ENCODE measurements at regions not wholly inside any gene's neighbourhood (a gene's known extent, or its start where the extent isn't known, plus 50 kb on each side); places are given as distances from the start of the nearest gene placed in this dataset.
"Not testable (repeated sequence)": the region's sequence is repeated elsewhere in the genome, so short reads cannot be mapped to it uniquely, and the experiment has no call there.

DNA sequence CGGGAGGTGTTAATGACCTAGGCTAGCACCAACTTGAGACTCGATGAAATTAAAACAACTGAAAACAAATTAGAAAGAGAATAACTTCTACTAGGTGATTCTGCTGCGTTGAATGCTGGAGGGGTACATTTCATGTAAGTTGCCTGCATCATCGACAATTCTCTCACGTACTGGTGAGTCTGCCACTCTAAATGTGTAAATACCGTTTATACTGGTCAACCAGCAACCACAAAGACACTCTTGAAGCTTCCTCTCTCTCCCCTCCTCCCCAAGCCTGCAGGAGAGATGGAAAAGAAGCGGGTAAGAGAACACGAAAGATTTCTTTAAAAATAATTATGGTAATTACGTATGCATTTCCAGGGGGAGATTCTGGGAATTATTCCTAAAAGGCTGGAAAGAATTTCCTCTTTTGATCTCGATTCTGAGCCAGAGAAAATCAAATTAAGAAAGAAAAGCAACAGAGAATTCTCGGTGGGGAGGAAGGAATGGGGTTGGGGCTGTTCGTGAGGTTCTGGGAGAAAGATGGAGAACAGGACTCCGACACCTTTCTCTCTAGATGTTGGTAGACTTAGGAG, 68.6 kb upstream of the MRTFB start:
- no peak for DNase-seq

DNA sequence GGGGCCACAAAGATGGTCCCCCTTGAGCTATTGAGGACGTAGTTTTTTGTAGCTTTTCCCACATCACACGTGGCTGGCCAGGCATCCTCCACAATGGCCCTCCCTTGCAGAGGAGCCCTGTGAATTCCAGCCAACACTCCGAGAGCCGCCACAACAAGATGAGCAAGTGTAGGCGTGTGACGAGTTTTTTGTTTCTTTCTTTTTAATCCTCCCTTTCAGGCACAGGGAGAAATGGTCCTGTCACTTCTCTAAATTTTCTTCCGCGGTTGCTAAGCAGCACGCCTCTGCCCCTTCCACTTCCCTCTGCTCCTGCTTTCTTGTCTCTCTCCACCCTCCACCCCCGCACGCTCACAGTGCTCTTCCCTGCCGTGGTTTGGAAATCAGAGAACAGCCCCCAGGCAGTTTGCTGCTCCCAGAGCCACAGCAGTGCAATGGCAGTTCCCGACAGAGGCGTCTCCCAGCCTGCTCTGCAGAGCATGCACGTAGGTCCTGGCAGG, 68.0 kb upstream of the MRTFB start:
- no peak for DNase-seq

DNA sequence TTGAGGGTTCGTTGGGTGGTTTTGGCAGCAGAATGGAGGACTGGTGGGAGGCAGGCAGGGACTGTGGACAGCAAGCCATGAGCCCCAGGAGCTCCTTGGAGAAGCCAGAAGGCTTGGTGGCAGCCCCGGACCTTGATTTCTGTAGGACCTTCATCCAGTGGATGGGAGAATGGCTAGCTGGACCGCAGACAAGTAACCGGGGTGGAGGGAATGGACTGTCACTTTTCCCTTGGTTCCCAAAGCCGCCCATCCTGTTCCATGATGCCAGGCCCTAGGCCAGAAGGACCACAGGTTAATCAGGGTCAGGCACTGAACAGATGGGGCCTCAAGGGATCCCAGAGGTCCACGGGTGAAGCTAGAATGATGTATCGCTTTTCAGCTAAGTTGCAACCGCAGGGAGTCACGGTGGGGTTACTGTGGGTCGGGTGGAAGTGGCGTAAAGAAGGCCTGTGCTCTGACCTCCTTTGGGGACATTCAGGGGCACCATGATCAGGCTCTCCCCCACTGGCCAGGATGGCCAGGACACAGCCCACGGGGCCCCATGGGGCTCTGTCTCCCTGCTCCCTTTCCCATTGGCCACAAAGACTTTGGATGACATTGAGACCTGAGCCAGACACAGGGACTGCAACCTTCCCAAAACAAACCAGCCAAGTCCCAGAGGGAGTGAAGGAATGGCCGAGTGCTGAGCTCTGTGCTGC, 66.9 kb upstream of the MRTFB start:
- no peak for DNase-seq

DNA sequence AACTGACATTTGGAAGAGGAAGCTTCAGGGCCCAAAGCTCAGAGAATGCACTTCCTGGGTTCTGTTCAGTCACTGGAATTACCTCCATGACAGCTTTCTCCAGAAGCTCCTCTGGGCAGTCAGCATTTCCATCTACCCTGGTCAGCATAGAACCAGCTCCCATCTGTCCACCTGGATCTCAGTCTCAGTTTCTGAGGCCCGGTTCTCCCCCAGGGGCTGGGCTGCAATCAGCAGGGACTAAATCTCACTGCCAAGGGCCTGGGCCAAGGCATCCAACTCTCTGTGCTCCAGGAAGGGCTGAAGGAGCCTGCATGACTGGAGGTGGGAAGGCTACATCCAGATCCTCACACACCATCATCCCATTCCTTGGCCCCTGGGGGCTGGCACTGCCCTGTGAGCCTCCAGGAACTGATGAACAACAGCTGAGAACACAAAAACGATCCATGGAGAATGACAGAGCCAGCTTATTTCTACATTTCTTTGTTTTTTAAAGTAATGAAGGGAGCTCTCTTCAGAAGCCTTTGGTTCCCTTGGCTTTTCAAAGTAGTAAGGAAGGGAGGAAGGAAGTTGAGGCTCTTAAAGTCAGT, 66.3 kb upstream of the MRTFB start:
- no peak for DNase-seq

- no peak for DNase-seq
Measured at GRCh38 chr16:14005335-14005734, 65.8 kb upstream of the MRTFB start.

DNA sequence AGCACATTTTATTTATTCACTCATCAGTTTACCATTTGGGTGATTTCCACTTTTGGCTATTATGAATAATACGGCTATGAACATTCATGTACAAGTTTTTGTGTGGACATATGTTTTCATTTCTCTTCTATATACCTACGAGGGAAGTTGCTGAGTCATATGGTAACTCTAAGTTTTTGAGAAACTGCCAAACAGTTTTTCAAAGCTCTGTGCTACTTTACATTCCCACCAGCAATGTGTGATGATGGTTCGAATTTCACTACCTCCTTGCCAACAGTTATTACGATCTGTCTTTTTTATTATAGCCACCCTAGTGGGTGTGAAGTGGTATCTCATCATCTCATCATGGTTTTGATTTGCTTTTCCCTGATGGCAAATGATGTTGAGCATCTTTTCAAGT, 63.7 kb upstream of the MRTFB start:
- no peak for DNase-seq

- DNase-seq, result no peak
Measured at GRCh38 chr16:14011001-14011400, 60.1 kb upstream of the MRTFB start.

DNA sequence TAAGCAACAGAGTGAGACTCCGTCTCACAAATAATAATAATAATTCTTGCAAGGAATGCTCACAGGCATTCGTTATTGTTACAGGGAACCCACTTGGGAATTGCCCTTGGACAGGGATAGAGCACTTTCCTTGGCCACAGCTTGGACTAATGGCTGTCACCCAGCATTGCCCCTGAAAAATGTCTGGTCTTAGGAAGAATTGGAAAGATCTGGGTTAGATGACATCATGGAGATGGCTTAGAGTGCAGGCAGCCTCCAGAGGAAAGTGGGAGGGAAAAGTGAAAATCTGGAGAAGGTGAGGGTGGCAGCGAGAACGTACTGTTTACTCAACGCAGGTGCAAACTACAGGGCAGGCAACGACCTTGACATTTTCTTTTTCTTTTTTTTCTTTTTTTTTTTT, 59.3 kb upstream of the MRTFB start:
- no peak for DNase-seq

DNA sequence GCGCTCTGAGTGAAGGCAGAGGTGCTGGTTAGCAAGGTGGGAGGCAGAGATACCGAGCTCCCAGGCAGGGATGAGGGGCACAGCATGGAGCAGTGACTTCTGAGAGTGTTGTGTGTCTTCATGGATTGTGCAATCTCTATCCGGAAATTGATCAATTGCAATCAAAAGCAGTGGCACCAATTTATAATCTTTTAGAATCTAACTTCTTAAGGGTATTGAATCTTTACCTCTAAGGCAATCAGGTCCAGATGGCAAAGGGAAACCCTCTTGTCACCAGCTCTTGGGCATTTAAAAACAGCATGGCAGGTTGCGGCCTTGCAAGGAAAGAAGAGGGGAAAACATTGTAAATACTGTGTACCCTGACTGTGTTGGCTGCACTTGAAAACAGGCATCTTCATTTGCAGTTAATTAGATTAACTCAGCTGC, 58.0 kb upstream of the MRTFB start:
- DNase-seq, result no peak

GRCh38 chr16:14013571-14014283, 57.4 kb upstream of the MRTFB start:
- DNase-seq, result peak; percentile 44

- DNase-seq, result no peak
Measured at GRCh38 chr16:14014284-14014625, 56.9 kb upstream of the MRTFB start.

DNA sequence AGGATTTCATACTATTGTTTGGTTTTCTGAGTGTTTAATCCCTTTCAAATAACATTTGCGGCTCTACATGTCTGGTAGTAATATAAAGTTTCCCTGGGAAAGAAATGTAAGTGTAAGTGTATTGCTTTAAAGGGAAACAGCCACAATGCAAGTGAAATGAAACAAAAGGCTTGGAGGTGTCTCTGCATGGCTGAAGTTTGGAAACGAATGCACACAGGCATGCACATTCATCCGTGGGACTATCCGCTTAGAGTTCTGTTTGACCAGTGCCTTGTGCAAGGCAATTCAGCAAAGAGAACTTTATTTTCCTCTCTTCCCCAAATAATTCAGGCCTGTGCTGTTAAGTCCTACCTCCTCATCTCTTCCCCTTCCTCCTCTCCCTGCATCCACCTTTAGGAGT, 56.1 kb upstream of the MRTFB start:
- no peak for DNase-seq

DNA sequence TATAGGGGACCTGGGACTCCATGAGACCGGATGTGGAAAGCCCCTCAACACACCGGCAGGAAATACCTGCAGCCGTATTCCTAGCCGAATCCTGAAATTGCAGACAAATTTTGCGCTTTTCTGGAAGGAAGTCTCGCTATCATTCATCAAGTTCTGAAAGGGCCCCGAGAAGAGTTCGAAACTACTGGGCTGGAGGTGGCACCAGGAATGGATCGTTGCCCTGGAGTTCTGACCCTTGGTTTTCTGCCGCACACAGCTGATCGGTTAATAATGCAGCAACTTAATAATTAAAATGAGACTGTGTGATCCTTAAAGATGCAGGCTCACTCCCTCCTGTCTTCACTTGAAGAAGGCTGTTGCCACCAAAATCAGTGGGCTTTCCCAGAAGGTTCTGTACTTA, 55.7 kb upstream of the MRTFB start:
- no peak for DNase-seq

DNA sequence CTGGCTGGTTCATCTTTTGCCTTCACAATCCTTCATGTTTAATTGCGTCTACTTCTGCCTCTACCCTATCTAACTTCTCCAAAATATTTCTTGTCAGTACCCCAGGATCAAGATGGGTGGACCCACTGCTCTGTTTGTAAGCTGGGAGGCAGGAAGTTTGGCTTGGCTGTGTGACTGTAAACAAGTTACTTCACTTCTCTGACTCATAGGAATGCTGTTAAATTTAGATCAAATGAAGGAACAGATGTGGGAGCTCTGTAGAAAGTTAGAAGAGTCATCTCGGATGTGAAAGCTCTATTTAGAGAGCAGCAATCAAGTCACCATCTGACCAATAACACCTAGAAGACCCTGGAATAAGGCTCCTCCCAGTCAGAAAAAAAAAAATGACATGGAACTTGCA, 55.2 kb upstream of the MRTFB start:
- no peak for DNase-seq

GRCh38 chr16:14016362-14016761, 54.8 kb upstream of the MRTFB start:
- not testable (repeated sequence) for DNase-seq

DNA sequence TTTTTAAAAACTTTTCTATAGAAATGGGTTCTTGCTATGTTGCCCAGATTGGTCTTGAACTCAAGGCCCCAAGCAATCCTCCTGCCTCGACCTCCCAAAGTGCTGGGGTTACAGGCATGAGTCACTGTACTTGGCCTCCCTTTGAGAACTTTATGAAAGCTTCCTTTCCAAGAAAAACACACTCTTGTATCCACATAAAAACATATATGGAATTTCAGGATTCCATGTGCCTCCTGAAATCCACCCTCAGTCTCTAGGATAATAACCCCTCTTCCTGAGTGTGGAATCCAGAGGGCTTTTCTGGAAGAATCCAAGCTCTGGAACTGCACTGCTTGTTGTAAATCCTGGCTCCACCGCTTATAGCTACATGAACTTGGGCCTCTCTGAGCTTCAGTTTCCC, 53.2 kb upstream of the MRTFB start:
- no peak for DNase-seq

DNA sequence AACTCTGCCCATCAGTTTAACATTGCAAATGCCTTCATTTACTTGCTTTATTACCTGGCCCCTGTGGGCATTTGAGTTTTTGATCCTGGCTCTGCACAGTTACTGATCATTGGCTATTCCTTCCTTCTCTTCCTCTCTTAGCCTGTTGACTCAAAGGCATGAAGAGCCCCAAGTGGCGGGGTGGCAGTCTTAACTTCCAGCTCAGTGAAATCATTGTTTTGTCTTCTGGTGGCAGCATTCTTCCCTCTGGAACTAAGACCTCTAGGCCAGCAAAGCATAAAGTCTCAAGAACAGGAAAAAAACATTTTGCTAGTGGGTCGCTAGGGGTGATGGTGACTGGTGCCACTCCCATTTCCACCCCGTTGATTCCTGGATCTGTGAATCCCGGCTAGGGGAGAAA, 52.3 kb upstream of the MRTFB start:
- DNase-seq, result no peak

DNA sequence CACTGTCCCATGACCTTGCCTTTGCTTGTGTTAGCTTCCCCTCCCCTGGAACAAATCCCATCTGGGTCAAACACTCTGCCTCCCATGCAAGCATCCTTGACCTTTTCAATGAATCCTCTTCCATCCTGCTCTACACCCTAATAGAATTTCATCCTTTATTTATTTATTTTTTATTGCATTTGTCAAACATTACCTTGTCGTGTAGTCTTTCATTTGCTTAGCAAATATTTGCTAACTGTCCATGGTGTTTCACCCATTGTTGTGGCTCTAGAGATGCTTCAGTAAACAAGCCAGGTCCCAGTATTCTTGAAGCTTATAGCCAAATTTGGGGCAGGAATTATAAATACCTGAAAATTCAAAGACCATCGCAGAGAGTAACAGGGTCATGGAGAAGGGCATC, 51.0 kb upstream of the MRTFB start:
- DNase-seq, result no peak
